Karpas-422 (cell line): ENCODE measurements at regions not wholly inside any gene's neighbourhood (a gene's known extent, or its start where the extent isn't known, plus 50 kb on each side); places are given as distances from the start of the nearest gene placed in this dataset.

Experiments
- DNase-seq: peaks from one replicate; pipeline ENCODE4 v3.0.0-alpha.2; 2015
- H2AFZ ChIP-seq: fragments of 200-600 bp; sonication (generic); 2 replicates; pipeline ENCODE4 v1.6.1; 2014; ENCODE audit warnings: antibody characterized with exemption, low read length, mixed read lengths
- H3K27ac ChIP-seq: fragments of 200-600 bp; sonication (generic); 2 replicates; pipeline ENCODE4 v1.5.1; 2014; ENCODE audit warnings: mild to moderate bottlenecking, low read length, moderate library complexity
- H3K27me3 ChIP-seq: fragments of 200-600 bp; sonication (generic); 2 replicates; pipeline ENCODE4 v1.6.1; 2014; ENCODE audit warnings: low read length, mixed read lengths
- H3K36me3 ChIP-seq: fragments of 200-600 bp; sonication (generic); 2 replicates; pipeline ENCODE4 v1.6.1; 2014; ENCODE audit warnings: low read length, mixed read lengths; ENCODE audit not compliant: insufficient read depth
- H3K4me1 ChIP-seq: fragments of 200-600 bp; sonication (generic); 2 replicates; pipeline ENCODE4 v1.6.1; 2014; ENCODE audit warnings: mild to moderate bottlenecking, low read length, mixed read lengths
- H3K4me2 ChIP-seq: fragments of 200-600 bp; sonication (generic); 2 replicates; pipeline ENCODE4 v1.6.1; 2014; ENCODE audit warnings: low read length, low read depth, mild to moderate bottlenecking; ENCODE audit not compliant: poor library complexity, severe bottlenecking
- H3K4me3 ChIP-seq: fragments of 200-600 bp; sonication (generic); 2 replicates; pipeline ENCODE4 v1.5.1; 2014; ENCODE audit warnings: mild to moderate bottlenecking, antibody characterized with exemption, low read length, mixed read lengths
- H3K79me2 ChIP-seq: fragments of 200-600 bp; sonication (generic); 2 replicates; pipeline ENCODE4 v1.6.1; 2014; ENCODE audit warnings: mild to moderate bottlenecking, low read length, mixed read lengths
- H3K9ac ChIP-seq: fragments of 200-600 bp; sonication (generic); 2 replicates; pipeline ENCODE4 v1.6.0; 2014; ENCODE audit warnings: low read length
- H3K9me2 ChIP-seq: fragments of 200-600 bp; sonication (generic), shearing (Covaris generic); replicated peaks from 2 replicates; pipeline ENCODE4 v1.6.0; 2014; ENCODE audit warnings: mild to moderate bottlenecking, low read length, moderate library complexity; ENCODE audit not compliant: insufficient read depth
- H3K9me3 ChIP-seq: fragments of 300-700, 200-600 bp; sonication (generic); 2 replicates; pipeline ENCODE4 v1.6.1; 2014; ENCODE audit warnings: low read length, mixed read lengths
- H4K20me1 ChIP-seq: fragments of 200-600 bp; sonication (generic); 2 replicates; pipeline ENCODE4 v1.6.1; 2014; ENCODE audit warnings: mild to moderate bottlenecking, antibody characterized with exemption, low read length, low read depth; ENCODE audit not compliant: insufficient read depth

DNA sequence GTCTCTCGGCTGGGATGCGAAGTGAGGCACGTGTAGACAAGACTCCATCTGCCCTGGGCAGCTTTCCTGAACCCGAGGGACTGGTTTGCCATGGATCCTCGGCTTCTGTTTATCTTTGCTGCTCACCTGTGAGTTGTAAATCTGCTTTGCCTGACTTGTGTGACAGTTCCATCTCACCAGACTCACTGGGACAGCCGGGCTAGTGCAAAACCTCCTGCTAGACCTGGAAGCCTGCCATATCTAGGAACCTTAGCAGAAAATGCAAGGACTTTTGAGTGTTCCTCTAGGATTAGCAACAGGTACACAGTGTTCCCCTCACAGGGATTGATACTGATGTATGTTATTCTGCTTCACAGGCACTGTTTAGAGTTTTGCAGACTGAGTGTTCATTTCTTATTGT, 218.6 kb downstream of the URB2 start:
- Histone ChIP-seq H3K27me3 (no peaks in the 10 kb centered on the region), H2AFZ (no peak overlapping the region), H3K4me2 (no peak overlapping the region), H3K4me1 (no peaks in the 10 kb centered on the region), H3K9me2 (no peaks in the 10 kb centered on the region), H3K79me2 (no peaks in the 10 kb centered on the region), H3K9ac (no peak overlapping the region), H4K20me1 (no peaks in the 10 kb centered on the region), H3K4me3 (no peak overlapping the region), H3K9me3 (no peaks in the 10 kb centered on the region), H3K36me3 (no peaks in the 10 kb centered on the region), H3K27ac (no peak overlapping the region)
- no peak for DNase-seq

DNA sequence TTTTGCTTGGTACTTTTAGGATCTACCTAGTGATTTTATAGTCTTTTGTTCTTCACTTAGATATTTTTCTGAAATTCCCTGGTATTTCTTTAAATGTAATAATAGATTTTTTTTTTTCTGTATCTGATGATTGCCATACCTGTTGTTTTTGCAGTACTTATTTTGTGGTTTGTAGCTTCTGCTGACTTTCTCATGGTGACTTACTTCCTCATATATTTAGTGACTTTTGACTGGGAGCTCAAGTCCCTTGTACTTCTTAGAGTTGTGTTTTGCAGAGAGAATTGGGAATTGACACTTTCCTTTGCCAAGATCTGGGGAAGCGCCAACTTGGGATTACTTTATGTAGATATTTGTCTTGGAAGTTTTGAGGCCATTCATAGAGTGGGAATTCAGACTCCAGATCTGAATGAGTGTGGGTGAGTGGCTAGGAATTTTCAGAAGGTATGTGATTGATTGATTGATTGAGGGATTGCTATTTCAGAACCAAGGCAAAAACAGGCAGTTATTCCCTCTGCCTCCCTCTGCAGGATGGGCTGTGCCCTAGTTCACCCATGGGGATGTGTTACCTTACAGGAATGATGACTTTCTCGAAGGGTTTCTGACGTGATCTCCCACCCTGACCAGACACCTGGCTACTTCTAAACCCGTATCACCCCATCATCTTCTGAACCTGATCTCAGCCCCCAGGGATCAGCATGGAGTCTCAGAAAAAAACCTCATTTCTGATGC, 219.5 kb downstream of the URB2 start:
- Histone ChIP-seq H3K4me1 (no peaks in the 10 kb centered on the region), H3K27me3 (no peaks in the 10 kb centered on the region), H4K20me1 (no peaks in the 10 kb centered on the region), H3K4me2 (no peak overlapping the region), H3K79me2 (no peaks in the 10 kb centered on the region), H3K27ac (no peak overlapping the region), H2AFZ (no peak overlapping the region), H3K4me3 (no peak overlapping the region), H3K36me3 (no peaks in the 10 kb centered on the region), H3K9me2 (no peaks in the 10 kb centered on the region), H3K9ac (no peak overlapping the region), H3K9me3 (no peaks in the 10 kb centered on the region)
- DNase-seq: no peak

DNA sequence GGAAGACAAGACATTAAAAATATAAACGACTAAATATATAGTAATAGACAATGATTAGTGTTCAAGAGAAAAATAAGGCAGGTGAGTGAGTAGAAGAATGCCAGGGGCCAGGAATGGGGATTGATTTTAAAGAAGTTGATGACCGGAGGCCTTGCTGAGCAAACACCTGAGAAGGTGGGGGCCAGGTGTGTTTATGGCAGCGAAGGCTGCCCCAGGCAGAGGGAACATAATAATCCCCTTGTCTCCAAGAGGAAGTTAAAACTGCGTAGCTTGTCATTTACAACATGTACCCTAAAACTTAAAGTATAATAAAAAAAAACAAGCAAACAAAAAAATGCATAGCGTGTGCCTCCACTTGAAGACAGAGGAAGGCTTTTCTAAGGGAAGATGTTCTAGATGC, 220.3 kb downstream of the URB2 start:
- Histone ChIP-seq H3K9me2 (no peaks in the 10 kb centered on the region), H3K4me2 (no peak overlapping the region), H2AFZ (no peak overlapping the region), H3K27ac (no peak overlapping the region), H3K9me3 (no peaks in the 10 kb centered on the region), H3K9ac (no peak overlapping the region), H3K36me3 (no peaks in the 10 kb centered on the region), H4K20me1 (no peaks in the 10 kb centered on the region), H3K27me3 (no peaks in the 10 kb centered on the region), H3K4me1 (no peaks in the 10 kb centered on the region), H3K4me3 (no peak overlapping the region), H3K79me2 (no peaks in the 10 kb centered on the region)
- no peak for DNase-seq

DNA sequence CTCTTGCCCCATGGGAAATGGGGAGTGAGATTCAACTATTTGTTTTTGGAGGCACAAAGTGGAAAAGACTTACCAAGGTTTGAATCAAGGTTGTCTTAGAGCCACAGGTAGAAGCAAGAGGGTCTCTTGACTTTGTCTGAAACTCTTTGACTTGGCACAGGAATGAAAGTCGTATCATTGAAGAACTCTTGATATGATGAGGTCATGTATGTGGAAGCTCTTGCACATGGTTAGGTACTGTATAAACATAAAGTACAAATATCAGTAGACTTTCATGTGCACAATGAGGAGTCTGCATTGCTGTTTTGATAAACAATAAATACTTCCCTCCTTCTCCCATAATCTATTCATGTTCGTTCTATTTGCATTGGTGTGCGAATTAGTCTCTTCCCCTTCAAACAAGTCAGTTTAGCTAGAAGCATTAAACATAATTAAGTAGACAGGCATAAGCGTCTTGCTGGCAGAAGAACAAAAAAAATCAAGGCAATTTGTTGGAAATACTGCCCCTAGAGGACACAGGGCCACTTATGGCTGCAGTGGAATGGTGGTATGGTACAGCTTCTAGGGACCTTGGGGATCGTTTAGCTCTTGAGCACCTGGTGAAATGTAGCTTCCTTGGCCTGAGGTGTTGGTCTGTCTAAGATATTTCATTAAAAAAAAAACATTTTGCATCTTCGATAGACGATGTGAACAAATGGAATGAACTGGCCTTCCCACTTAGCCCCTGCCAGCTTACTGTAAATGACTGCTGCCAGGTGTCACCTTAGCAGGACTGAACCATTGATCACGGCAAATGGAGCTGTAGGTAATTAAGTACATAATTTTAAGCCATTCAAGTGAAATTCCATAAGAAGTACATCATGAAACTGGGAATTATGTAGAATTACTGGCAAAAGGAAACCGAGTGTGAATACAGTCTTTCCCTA, 218.0 kb upstream of the GALNT2 start:
- Histone ChIP-seq H3K4me1 (no peaks in the 10 kb centered on the region), H3K27me3 (no peaks in the 10 kb centered on the region), H4K20me1 (no peaks in the 10 kb centered on the region), H3K9me2 (no peaks in the 10 kb centered on the region), H3K4me3 (no peak overlapping the region), H3K9me3 (no peaks in the 10 kb centered on the region), H2AFZ (no peak overlapping the region), H3K4me2 (no peak overlapping the region), H3K79me2 (no peaks in the 10 kb centered on the region), H3K9ac (no peak overlapping the region), H3K36me3 (no peaks in the 10 kb centered on the region), H3K27ac (no peak overlapping the region)
- DNase-seq: peak; percentile 82

DNA sequence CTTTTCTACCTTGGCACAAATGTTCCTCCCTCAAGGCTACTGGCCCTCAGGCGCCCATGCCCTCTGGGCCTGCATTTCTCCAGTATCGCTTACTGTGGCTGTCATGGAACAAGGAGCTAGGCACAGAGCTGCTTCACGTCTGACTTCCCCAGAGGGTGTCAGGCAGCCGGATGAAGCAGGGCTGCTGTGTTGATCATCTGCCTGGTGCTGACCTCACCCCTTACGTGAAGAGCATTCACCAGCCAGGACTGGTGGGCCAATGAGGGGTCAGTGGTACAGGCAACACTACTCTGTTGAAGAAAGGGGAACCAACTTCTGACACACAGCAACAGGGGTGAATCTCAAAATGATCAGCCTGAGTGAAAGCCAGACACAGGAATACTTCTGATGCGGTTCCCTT, 215.5 kb upstream of the GALNT2 start:
- Histone ChIP-seq H3K4me1 (peaks cover 8% of the 10 kb centered on the region), H2AFZ (no peak overlapping the region), H3K79me2 (no peaks in the 10 kb centered on the region), H3K9me3 (no peaks in the 10 kb centered on the region), H3K4me2 (no peak overlapping the region), H3K27ac (no peak overlapping the region), H3K9me2 (no peaks in the 10 kb centered on the region), H4K20me1 (no peaks in the 10 kb centered on the region), H3K27me3 (no peaks in the 10 kb centered on the region), H3K36me3 (no peaks in the 10 kb centered on the region), H3K4me3 (no peak overlapping the region), H3K9ac (no peak overlapping the region)
- no peak for DNase-seq

DNA sequence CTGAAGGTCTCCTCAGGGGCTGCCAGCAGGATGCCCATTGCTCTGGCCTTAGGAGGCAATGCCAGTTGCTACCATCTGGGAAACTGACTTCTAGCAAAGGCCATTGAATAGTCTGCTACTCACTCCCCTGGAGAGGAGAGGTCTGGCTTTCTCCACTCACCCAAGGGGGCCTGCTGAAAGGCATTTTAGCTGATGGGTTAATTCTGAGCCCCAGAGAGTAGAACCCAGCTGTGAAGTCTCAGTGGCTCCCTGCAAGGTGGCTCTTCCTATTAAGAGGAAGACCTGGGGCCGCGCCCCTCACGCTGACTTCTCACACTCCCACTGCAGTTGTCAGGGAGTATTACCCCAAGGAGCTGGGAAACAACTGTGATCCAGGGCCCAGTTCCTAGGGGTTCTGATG, 213.3 kb upstream of the GALNT2 start:
- Histone ChIP-seq H4K20me1 (no peaks in the 10 kb centered on the region), H3K27ac (no peak overlapping the region)
- DNase-seq: no peak

DNA sequence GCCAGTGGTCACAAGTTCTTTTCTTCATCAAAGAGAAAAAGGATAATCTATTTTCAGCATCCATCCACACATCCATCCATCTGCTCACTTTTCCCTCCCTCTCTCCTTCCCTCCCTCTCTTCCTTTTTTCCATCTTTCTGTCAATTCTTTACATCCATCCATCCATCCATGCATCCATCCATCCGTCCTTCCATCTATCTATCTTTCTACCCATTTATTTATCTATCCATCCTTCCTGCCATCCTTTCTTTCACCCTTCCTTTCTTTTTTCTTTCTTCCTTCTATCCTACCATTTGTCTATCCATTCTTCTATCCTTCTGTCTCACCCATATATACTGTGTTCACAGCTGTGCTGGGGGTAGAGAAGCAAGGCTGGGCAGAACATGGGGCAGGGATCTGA, 212.4 kb upstream of the GALNT2 start:
- H3K27ac ChIP-seq: no peak overlapping the region
- no peak for DNase-seq
- H2AFZ ChIP-seq: no peak overlapping the region

More for the DNA sequence above, 213.3 kb upstream of the GALNT2 start:
- Histone ChIP-seq H3K36me3 (no peaks in the 10 kb centered on the region), H3K4me2 (no peak overlapping the region), H2AFZ (no peak overlapping the region), H3K9me2 (no peaks in the 10 kb centered on the region), H3K9me3 (no peaks in the 10 kb centered on the region), H3K4me3 (no peak overlapping the region), H3K9ac (no peak overlapping the region), H3K27me3 (no peaks in the 10 kb centered on the region), H3K79me2 (no peaks in the 10 kb centered on the region), H3K4me1 (peaks cover 8% of the 10 kb centered on the region)

DNA sequence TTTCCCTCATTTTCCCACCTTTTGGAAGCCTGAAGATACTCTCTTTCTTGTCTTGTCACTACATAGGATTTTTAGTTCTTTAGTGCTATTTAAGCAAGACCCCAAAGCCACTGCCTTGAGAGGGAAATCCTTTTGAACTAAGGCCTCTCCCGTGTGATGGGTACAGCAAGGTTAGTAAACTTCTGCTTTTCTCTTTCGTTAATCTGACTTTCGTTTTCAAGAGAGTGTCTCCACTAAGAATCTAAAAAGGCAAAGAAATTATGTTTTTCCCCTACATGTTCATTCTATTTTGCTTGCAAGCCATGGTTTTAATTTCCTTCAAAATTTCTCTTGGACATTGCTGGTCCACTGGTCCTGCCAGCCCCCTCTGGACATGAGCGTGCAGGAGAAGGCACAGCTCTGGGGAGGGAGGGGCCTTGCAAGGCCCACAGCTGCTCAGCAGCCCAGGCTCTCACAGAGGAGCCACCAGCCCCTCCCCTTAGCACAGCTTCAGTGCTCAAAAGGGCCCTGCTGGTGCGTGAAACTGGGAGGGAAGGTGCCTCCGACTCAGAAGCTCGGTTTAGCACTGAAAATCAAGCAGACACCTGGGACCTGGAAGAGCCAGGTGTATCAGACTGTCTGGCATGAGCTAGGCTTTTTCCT, 210.9 kb upstream of the GALNT2 start:
- no peaks in the 10 kb centered on the region for H3K9me2 ChIP-seq

More for the DNA sequence above, 212.4 kb upstream of the GALNT2 start:
- Histone ChIP-seq H3K36me3 (no peaks in the 10 kb centered on the region), H3K4me1 (peaks cover 8% of the 10 kb centered on the region), H3K9ac (no peak overlapping the region), H3K9me2 (no peaks in the 10 kb centered on the region), H4K20me1 (no peaks in the 10 kb centered on the region), H3K27me3 (no peaks in the 10 kb centered on the region), H3K9me3 (no peaks in the 10 kb centered on the region), H3K4me3 (no peak overlapping the region), H3K79me2 (no peaks in the 10 kb centered on the region), H3K4me2 (no peak overlapping the region)

More for the DNA sequence above, 210.9 kb upstream of the GALNT2 start:
- H3K4me3 ChIP-seq: peak overlapping the region; percentile 57; the same call in 1 of the 2 replicates
- no peak overlapping the region for H3K27ac ChIP-seq
- H2AFZ ChIP-seq: peak overlapping the region; percentile 51; the same call in 1 of the 2 replicates
- H3K4me1 ChIP-seq: peaks cover 8% of the 10 kb centered on the region
- H3K9ac ChIP-seq: peak overlapping the region; percentile 42
- peak overlapping the region; percentile 66 for H3K4me2 ChIP-seq
- no peaks in the 10 kb centered on the region for H4K20me1 ChIP-seq
- H3K27me3 ChIP-seq: no peaks in the 10 kb centered on the region
- H3K79me2 ChIP-seq: no peaks in the 10 kb centered on the region
- no peaks in the 10 kb centered on the region for H3K36me3 ChIP-seq
- DNase-seq: peak; percentile 61
- no peaks in the 10 kb centered on the region for H3K9me3 ChIP-seq
